Fibroblast of skin of scalp (primary cell): ENCODE measurements at regions not wholly inside any gene's neighbourhood (a gene's known extent, or its start where the extent isn't known, plus 50 kb on each side); places are given as distances from the start of the nearest gene placed in this dataset.
"Not testable (repeated sequence)": the region's sequence is repeated elsewhere in the genome, so short reads cannot be mapped to it uniquely, and the experiment has no call there.

Experiments used
- DNase-seq: peaks from one replicate; pipeline ENCODE4 v3.0.0-alpha.2; 2013

DNA sequence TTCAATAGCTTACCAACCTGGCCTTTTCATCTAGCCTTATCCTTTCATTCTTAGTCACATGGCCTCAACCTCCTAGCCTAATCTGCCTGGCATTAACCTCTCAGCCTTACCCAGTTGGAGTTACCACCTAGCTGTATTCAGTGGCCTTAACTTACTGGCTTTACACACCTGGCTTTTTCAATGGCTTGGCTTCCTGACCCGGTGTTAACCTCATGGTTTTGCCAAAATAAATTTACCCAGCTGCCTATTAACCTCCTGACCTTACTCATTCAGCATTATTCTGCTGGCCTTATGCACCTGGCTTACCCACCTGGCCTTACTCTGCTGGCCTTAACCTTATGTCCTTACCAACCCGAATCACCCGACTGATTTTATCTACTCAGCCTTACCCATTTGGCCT lies 135.5 kb upstream of the ZSWIM2 start:
- no peak for DNase-seq

DNA sequence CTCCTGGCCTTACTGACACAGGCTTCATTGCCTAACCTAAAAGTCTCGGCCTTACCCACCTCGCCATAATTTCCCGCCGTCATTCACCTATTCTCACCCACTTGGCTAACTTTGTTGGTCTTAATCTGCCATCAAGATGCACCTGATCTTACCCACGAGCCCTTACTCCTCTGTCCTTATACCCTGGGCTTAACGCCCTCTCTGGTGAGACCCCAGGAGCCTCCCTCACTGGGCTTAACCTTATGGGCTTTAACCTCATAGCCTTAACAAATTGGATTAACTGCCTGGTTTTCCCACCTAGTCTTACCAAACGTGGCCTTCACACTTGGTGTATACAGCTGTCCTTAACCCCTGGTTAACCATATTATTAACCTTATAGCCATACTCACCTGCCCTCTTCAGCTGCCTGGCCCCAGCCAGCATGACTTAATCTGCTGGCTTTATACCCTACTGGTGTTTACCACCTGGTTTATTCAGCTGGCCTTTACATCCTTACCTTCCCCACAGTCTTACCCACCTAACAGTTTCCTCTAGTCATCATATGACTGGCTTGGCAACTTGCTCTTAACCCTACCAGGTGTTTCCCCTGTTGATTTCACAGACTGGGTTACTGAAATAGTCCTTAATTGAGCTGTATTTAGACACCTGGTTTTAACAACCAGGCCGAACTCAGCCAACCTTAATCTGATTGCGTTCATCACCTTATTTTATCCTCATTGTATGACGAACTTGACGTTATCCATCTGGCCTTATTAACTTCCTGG lies 132.0 kb upstream of the ZSWIM2 start:
- DNase-seq: no peak

DNA sequence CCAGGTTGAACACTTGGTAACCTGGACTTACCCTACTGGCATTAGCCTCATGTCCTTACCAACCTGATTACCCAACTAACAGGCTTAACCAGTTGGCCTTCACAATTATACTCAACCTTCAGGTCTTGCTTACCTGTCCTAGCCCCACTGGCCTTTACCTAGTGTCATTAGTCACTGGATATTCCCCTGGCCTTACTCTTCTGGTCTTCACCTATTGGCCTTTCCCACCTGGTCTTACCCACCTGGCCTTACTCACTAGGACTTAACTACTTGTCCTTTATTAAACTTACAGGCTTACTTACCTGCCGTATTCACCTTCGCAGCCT lies 131.1 kb upstream of the ZSWIM2 start:
- DNase-seq: no peak

DNA sequence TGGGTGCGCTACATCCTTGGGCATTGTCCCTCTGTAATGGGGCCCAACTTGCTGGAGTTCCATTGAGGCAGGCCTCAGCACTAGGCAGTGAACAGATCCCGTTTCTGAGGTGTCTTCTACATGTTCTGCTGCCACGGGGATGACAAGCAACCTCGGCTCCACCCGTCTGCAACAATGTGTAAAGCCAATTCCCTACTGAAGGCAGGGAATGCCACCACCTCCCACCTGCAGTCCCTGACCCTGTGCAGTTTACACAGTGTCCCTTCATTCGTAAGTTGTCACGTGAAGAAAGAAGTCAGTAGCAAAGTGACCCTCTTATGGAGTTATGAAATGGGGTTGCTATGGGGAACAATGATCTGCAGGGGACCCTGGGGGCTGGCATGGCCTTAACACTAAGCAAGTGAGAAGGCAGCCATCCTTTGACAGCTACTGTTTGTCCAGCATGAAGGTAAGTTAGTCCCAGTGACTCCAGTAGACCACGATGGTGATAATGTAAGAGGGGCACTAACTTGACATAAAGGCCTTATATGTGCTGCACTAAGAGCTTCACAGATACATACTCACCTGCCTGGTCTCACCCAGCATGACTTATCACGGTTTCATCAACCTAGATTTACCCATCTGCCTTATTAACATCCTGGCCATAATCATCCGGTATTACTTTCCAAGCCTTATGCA lies 130.6 kb upstream of the ZSWIM2 start:
- DNase-seq: no peak

DNA sequence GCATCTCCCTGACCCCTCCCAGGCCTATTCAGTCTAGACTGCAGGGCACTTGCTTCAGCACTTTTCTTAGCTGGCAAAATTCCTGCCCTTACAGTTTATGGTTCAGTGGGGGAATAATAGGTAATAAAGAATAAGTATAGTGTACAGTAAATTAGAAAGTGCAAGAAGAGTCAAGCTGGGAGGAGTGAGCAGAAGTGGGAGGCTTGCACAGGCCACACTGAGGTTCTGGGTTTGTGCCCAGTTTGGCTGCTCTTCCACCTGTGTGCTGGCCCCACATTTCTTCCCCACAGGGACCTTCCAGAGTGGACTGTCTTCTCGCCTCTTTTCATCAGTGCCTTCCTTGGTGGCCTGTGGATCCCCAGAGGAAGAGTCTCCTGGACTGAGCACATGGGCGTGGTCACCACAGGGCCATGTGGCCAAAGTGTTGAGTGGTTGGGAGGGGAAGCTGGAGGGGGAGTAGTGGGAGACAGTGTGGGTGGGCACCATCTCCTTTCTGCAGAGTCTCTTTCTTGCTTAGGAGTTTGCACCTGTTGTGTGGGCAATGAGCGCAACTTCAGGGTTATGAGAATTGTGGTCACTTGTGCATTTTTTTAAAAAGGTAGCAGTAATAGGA lies 128.6 kb upstream of the ZSWIM2 start:
- no peak for DNase-seq

DNA sequence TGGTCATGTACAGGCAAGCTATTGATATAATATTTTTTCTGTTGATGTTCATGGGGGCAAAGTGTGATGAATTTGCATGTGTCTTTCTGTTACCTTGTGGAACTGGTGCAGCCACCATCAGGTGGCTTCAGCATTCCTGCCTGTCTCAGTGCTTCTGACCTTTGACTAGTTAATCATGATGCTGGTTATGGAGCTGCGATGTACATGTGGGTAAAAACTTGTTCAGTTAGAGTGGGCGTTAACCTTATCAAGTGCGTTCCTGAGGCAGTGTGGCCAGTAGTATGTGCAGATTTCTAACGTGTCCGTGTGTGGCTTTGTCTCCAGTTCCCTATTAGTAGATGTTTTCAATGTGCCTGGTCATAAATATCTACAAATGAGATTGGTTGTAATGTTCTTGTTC lies 127.4 kb upstream of the ZSWIM2 start:
- no peak for DNase-seq

DNA sequence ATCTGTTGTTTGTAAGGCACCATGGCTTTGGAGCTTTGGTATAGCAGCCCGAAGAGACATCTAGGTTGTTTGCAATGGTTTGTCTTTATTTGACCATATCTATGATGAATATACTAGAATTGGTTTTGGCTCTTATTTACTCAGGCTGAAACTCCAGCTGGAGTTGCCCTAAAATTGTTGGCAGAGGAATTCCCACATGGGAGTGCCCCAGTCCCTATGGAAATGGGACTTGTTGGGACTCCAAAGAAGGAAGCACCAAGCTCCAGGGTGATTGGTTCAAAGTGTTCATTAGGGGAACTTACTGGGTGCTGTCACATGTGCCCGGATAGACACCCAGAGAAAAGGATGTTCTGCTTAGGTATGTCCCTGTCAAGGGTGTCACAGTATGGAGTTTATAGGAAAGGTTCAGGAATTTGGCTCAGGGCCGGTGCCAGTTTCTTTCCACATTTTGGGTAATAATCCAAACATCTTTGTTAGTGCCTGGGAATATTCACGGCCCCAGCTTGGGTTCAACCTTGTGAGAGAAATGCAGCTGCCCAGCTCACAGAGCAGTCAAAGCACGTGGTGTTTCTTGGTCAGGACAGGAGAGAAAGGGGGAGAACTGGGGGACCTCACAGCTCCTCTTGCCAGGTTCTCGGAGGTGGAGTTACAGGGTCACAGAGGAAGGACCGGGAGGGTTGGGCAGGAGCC lies 123.5 kb upstream of the ZSWIM2 start:
- no peak for DNase-seq

DNA sequence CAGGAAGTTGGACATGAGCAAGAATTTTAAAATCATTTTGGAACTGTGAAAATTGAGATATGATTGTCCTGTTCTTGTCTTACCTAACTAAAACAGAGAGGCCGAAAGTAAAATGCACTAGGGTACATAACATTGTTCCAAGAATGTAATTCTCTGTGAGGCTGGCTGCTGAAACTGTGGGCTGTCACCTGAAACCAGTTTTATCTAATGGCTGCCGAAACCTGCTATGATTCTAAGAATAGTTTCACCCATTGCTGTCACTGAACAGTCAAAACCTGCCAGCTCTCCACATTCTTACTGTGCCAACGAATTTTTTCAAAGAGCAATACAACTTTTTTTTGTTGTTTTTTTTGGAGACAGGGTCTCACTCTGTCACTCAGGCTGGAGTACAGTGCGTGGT lies 119.3 kb upstream of the ZSWIM2 start:
- no peak for DNase-seq

DNA sequence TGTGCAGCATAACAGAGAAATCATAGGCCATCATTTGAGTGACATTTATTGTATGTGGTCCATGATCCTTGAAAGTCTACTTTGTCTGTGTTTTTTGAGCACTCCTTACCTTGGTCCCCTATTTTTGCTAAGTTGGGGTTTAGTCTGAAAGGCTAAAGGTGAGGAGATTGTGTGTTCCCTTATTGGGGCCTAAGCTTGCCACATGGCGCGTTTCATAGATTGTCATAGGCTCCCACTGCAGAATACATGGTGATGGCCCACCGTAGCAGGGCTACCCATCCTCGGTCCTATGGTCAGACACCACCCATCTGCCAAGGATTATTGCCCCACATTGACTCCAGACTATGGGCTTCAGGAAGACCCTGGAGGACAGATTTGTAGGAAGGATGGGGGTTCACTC lies 117.0 kb upstream of the ZSWIM2 start:
- DNase-seq: no peak

DNA sequence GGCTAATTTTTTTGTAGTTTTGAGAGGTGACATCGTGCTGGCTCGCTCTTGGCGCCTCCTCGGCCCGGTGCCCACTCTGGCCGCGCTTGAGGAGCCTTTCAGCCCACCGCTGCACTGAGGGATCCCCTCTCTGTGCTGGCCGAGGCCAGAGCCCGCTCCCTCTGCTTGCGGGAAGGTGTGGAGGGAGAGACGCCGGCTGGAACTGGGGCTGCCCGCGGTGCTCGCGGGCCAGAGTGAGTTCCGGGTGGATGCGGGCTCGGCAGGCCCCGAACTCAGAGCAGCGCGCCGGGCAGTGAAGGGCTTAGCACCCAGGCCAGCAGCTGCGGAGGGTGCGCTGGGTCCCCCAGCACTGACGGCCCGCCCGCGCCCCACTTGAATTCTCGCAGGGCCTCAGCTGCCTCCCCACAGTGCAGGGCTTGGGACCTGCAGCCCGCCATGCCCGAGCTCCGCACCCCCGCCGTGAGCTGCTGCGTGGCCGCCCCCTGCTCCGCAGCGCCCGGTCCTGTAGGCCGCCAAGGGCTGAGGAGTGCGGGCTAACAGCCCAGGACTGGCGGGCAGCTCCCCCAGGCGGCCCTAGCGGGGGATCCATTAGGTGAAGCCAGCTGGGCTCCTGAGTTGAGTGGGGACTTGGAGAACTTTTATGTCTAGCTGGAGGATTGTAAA lies 113.2 kb upstream of the ZSWIM2 start:
- no peak for DNase-seq

DNA sequence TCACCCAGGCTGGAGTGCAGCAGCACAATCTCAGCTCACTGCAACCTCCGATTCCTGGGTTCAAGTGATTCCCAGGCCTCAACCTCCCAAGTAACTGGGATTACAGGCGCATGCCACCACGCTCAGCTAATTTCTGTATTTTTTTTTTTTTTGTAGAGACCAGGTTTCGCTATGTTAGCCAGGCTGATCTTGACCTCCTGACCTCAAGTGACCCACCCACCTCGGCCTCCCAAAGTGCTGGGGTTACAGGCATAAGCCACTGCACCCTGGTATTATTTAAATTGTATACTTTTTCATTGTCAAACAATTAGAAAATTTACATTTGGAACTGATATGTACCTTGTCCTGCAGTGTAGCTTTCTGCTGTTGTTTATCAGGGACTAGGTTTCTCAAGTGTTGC lies 111.3 kb upstream of the ZSWIM2 start:
- DNase-seq: not testable (repeated sequence)

DNA sequence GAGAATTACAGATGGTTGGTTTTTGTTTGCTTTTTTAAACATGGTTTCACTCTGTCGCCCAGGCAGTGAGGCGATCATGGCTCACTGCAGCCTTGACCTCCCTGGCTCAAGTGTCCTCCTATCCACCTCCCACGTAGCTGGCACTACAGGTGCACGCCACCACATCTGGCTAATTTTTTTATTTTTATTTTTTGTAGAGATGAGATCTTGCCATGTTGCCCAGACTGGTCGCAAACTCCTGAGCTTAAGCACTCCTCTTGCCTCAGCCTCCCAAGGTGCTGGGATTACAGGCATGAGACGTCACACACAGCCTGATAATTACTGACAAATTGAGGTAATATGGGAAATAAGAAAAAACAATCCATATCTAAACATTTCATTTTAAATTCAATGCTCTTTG lies 110.5 kb upstream of the ZSWIM2 start:
- DNase-seq: no peak

DNA sequence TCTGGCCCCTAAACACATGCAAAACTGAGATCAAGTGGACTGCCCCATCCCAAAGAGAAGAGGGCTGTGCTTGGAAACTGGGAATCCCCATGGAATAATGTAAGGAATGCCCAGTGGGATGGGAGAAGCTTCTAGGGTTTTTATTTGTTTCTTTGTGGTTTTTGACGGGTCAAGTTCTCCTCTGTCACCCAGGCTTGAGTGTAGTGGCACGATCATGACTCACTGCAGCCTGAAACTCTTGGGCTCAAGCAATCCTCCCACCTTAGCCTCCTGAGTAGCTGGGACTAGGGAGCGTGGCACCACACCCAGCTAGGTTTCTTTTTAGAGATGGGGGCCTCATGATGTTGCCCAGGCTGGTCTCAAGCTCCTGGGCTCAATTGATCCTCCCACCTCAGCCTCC lies 101.7 kb upstream of the ZSWIM2 start:
- no peak for DNase-seq

DNA sequence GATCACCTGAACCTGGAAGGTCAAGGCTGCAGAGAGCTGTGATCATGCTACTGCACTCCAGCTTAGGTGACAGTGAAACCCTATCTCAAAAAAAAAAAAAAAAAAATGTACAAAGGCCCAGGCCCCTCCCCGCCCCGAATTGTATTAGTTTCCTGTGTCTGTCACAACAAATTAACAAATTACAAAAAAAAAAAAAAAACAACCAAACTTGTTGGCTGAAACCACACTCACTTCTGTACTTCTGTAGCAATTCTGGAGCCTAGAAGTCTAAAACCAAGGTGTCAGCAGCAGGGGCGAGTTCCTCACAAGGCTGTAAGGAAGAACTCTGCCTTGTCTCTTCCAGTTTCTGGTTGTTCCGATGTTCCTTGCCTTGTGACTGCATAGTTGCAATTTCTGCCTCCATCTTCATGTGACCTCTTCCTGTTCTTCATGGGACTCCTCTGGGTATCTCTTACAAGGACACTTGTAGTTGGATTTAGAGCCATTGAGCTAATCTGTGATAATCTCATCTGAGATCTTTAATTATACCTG lies 100.8 kb upstream of the ZSWIM2 start:
- no peak for DNase-seq

DNA sequence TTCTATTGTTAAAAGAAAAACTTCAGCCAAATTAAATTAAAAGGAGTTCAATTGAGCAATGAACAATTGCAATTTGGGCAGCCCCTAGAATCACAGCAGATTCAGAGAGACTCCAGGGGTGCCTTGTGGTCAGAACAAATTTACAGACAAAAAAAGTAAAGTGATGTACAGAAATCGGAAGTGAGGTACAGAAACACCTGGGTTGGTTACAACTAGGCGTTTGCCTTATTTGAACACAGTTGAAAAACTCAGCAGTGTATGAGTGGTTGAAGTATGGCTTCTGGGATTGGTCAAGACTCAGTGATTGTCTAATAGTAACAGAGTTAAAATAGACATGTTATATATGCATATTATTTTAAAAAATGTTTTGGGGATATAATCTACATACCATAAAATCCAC lies 98.5 kb upstream of the ZSWIM2 start:
- DNase-seq: no peak

DNA sequence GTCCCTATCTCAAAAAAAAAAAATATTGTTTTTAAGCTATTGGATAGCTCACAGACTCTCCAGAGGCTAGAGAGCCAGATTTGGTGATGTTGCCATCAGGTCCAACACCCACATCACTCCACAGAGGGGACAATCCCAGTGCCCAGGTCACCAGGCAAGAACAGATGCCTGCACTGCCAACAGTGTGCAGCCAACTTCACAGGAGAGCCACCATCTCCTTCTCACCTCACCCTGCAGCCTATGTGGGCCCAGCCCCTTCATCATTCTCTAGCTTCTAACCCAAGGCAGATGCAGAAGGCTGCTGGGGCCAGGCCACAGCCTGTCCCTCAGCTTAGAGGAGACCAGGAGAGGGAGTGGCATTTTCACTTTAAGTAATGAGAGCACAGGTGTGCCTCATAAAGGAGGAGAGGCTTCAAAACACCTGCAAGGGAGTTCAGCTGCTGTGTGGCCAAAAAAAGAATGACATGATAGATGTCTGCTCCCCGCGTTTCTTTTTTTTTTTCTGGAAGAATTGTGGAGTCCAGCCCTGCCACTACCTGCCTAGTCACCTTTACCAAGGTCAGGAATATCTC lies 98.0 kb upstream of the ZSWIM2 start:
- DNase-seq: no peak

DNA sequence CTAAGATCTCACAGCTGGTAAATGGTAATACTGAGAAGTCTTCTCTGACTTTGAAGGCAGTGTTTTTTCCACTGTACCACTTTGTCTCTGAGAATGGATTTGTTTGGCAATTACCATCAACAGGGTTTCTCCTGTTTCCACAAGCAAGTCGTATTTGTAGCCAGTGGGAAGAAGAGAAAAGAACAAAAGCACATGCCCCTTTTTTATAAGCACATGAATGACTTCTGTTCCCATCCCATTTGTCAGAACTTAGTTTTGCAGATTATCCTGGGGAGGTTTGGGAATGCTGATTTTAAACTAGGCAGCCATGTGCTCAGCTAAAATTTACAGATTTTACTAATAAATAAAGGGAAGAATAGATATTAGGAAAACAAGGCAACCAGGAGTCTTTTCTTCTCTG lies 92.9 kb upstream of the ZSWIM2 start:
- no peak for DNase-seq

DNA sequence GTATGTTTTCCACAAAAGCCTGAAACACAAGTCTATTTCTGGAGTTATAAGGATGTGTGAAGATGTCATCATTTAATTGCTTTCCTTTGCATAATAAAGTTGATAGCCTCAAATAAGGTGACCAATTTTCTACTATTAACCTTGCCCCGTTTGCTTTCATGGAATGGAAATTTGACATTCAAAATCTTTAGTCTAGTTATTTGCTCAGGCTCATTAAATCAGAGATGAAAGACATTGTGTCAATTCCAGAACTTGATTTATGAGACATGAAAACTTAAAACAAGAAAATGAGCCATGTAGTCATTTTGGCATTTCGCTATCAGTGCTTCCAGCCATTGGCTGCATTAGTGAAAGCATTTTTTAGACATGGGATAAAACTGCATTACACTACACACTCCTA lies 91.5 kb upstream of the ZSWIM2 start:
- DNase-seq: no peak

DNA sequence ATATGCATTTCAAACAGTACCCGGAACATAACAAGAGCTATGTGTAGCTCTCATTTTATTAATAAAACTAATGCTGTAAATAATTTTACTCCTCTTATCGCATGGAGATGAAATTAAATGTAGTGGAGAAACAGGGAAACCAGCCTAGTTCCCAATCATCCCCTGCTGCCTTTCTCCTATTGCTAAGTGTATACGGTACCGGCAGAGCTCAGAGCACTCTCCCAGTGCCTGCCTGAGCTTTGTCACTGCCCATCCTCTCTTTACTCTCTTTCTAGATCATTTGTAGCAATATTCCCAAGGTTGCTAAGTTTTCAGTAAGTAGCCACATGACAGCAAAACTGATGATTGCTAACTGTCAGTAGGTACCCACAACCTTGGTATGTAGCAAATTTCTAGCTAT lies 85.5 kb upstream of the ZSWIM2 start:
- DNase-seq: no peak

DNA sequence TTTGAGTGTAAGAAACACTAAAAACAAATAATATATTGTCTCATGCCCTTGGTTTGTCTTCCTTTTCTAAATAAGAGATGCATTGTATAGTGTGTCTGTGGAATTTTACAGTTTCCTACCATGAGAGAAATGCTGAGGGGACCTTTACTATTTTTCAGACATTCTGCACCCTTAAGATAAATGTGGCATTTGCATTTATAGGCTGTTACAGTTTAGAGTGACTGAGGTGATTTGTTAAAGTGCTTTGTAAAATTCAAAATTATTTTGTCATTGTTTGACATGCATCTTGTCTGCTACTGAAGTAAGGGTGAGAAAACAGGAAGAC lies 78.9 kb upstream of the ZSWIM2 start:
- DNase-seq: no peak

DNA sequence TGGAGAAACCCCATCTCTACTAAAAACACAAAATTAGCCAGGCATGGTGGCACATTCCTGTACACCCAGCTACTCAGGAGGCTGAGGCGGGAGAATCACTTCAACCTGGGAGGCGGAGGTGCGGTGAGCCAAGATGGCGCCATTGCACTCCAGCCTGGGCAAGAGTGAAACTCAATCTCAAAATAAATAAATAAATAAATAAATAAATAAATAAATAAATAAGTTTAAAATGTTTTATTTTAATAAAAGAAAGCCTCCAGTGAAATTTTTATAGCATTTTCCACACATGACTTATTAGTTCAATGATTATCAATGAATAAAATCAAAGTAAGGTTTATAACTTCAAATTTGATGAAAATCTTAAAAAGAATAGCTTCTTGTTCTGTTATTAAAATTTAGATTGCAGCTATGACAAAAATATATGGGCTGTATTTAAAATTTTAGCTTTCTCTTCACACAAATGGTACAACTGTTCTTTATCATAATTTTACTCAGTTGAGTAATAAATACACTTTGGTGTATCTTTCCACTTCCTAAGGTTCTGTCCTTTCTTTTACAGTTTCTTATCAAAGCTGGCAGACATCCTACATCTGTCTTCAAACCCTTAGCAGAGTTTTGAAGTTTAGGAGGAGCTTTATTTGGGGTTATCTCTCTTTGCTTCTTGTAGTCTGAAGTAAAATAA lies 78.4 kb upstream of the ZSWIM2 start:
- no peak for DNase-seq

DNA sequence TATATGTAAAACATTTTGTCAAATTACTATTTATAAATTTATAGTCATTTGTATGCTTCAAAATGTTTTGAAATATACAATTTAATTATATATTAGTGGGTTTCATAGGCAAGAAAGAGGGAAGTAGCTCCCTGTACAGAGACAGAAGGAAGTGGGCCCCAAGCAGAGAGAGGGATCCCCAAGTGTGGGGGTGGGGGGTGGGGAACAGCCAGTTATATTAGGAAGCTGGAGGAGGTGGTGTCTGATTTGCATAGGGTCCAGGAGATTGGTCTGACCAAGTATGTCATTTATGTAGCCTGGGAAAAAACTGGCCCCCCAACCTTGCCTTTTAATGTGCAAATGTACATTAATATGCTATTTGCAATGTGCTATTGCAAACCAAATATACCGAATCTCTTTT lies 76.5 kb upstream of the ZSWIM2 start:
- no peak for DNase-seq
